Muscle of leg (tissue), 3 donors: ENCODE measurements at regions not wholly inside any gene's neighbourhood (a gene's known extent, or its start where the extent isn't known, plus 50 kb on each side); places are given as distances from the start of the nearest gene placed in this dataset.

Experiments
- DNase-seq: peaks from one replicate; pipeline ENCODE4 v3.0.0; 2013
- H3K27ac ChIP-seq: one replicate; pipeline ENCODE4 v1.5.1; 2013; ENCODE audit warnings: mild to moderate bottlenecking, low read length, control low read depth
- H3K27me3 ChIP-seq: one replicate; pipeline ENCODE4 v1.6.1; 2013; ENCODE audit warnings: low read length; ENCODE audit not compliant: control insufficient read depth, insufficient read depth
- H3K36me3 ChIP-seq: one replicate; pipeline ENCODE4 v1.6.1; 2013; ENCODE audit warnings: low read length; ENCODE audit not compliant: control insufficient read depth, insufficient read depth
- H3K4me1 ChIP-seq: one replicate; pipeline ENCODE4 v1.6.1; 2013; ENCODE audit warnings: low read length; ENCODE audit not compliant: control insufficient read depth, insufficient read depth
- H3K4me3 ChIP-seq: one replicate; pipeline ENCODE4 v1.5.1; 2013; ENCODE audit warnings: low read length, control low read depth
- H3K9me3 ChIP-seq: replicated peaks from 2 replicates; pipeline ENCODE4 v1.6.1; 2013; ENCODE audit warnings: low read depth, low read length; ENCODE audit not compliant: control insufficient read depth
- WGBS: methylation state at CpG from one replicate; pipeline ENCODE4 v1.1.5; 2013; ENCODE audit warnings: missing lambda C conversion rate; ENCODE audit not compliant: insufficient coverage; 5-methylcytosine and 5-hydroxymethylcytosine counted together

DNA sequence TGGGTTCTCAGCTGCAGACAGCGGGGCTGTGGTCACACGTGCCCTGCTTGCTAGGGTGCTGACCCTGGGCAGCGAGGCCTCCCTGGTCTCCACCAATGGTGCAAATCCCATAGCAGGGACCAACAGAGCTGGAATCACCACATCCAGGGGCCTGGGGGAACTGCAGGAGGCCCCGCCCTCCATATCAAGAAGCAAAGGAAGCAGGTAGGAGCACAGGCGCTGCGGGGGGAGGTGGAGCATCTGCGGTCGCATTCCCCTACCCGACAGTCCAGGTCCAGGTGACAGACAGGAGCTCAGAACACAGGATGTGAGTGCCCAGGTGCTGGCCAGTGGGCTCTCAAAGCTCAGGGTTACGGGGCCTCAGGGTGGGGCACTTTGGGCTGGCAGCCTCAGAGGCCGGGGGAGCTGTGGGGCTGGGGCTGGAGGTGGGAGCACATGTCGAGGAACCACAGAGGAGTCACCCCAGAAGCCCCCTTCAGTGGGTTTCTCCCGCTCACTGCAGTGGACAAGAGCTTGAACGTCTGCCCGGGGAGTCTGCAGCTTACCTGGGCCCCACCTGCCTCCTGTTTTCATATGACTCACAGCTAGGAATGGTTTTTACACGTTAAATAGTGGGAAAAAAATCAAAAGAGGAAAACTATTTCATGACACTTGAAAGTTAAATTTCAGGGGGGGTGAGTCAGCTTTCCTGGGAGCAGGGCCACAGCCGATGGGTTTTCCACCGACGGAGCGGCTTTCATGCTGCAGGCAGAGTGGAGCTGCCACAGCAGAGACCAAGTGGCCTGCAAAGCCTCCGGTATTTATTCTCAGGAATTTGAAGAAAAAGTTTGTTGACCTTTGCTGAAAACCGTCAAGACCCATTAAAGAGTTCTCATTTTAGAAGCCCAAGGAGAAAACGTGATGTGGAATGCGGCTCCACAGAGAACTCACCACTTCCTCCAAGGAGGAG is 148.7 kb upstream of the PPP2R2D start:
- no peak for DNase-seq
- H3K27me3 ChIP-seq: peaks cover 8% of the 10 kb centered on the region
- no peaks in the 10 kb centered on the region for H3K36me3 ChIP-seq
- H3K27ac ChIP-seq: no peak overlapping the region
- H3K9me3 ChIP-seq: no peaks in the 10 kb centered on the region
- H3K4me3 ChIP-seq: no peak overlapping the region
- 72% methylated on average over 17 of the region's 24 CpGs for WGBS
- H3K4me1 ChIP-seq: peaks cover 24% of the 10 kb centered on the region

DNA sequence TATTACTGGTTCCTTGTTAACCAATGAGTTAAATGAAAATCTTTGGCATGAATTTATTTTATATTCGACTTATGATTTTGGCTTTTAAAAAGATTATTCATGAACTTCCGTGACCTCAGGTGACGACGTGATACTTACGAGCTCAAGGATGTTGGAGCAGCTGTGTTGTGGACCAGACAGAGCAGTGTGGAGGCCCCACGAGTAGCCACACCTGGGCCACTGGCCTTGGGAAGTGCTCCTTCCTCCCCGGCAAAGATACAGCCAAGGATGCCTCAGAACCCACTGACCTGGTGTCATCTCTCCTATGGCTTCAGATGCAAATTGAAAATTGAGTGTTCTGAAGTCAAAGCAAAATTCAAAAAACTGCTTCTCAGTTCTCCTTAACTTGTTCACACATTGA is 147.5 kb upstream of the PPP2R2D start:
- peaks cover 8% of the 10 kb centered on the region for H3K27me3 ChIP-seq
- no peaks in the 10 kb centered on the region for H3K9me3 ChIP-seq
- WGBS: 87% methylated on average over 4 of the region's 7 CpGs
- H3K36me3 ChIP-seq: no peaks in the 10 kb centered on the region
- no peak overlapping the region for H3K27ac ChIP-seq
- H3K4me3 ChIP-seq: no peak overlapping the region
- H3K4me1 ChIP-seq: peaks cover 25% of the 10 kb centered on the region
- DNase-seq: no peak

DNA sequence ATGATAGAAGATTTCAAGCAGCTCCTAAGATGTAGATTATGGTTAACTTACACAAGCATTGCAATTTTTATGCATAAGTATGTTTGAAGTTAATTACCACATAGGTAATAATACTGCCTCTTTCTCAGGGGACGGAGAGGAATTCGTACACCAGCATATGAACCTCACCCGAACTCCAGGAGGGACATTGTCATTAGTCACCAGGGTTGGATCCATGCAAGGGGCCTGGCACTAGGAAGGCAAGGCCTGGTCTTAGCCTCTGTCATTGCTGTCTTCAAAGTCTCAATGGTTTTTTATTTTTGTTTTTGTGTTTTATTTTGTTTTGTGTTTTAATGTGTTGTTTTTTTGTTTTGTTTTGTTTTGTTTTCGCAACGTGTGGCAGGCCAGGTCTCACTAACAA is 145.6 kb upstream of the PPP2R2D start:
- no peak for DNase-seq
- H3K27ac ChIP-seq: no peak overlapping the region
- H3K36me3 ChIP-seq: no peaks in the 10 kb centered on the region
- no peaks in the 10 kb centered on the region for H3K9me3 ChIP-seq
- peaks cover 4% of the 10 kb centered on the region for H3K27me3 ChIP-seq
- WGBS: 80% methylated on average over 1 of the region's 5 CpGs
- peaks cover 25% of the 10 kb centered on the region for H3K4me1 ChIP-seq
- H3K4me3 ChIP-seq: no peak overlapping the region

DNA sequence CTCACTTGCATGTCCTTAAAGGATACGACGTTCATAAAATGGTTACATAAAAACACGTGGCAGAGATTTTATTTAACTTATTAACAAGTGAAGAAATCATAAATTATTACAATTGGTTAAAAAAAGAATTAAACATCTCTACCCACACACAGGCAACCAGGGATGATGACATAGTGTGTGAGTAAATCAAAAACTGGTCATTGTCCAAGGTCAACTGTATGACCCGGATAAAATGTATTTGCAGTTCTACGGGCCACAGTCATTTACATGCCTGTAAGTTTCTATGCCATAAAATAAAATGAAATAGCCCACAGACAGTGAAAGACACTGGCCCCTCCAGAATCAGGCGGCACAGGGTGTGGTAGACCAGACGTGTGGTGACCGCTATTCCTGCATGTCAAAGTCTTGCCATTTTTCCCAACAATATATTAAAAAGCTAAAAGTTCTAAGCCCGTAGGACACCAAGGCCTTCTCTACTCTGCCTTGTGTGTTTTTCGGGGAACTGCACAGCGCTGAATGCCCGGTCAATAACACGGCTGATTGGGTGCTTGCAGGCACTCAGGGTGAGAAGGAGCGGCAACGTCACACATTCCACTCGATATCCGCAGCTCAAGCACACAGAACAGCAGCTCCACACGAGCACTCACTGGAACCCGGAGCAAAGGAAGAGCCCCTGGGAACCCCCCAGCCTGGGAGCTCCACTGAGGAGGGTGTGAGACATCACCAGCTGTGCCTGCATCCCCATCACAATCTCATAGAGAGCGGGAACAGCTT is 143.3 kb upstream of the PPP2R2D start:
- no peak overlapping the region for H3K4me3 ChIP-seq
- H3K27me3 ChIP-seq: no peaks in the 10 kb centered on the region
- WGBS: 88% methylated on average over 9 of the region's 20 CpGs
- peaks cover 9% of the 10 kb centered on the region for H3K4me1 ChIP-seq
- H3K36me3 ChIP-seq: no peaks in the 10 kb centered on the region
- no peaks in the 10 kb centered on the region for H3K9me3 ChIP-seq
- no peak overlapping the region for H3K27ac ChIP-seq
- DNase-seq: no peak

DNA sequence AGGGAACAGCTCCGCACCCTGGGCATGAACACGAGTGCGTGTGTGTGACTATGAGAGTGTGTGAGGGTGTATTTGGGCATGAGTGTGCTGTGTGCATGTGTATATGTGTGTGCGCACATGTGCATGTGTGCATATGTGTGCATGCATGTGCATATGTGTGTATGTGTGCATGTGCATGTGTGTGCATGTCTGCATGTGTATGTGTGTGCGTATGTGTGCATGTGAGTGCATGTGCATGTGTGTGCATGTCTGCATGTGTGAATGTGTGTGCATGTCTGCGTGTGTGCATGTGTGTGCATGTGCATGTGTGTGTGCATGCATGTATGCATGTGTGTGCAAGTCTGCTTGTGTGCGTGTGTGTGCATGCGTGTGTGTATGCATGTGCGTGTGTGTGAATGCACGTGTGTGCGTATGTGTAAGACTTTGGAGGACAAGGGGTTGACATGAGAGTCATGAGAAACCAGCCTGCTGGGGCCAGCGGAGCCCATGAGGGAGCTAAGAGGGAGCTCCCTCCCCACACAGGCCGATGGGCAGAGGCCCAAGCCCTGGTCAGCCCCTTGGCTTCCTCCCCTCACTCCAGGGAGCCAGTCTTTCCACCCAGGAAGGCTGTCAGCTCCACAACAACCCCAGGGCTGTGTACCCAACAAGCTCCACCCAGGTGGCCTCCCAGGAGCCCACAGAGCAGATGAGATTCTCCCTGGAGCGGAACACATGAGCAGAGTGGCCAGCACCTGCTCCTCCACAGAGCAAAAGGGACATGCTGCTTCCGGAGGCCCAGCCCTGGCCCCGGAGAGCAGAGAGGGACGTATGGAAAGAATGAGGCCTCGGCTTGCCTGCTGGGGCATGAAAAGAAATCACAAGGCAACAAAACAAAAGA is 142.5 kb upstream of the PPP2R2D start:
- 76% methylated on average over 15 of the region's 18 CpGs for WGBS
- H3K27me3 ChIP-seq: peaks cover 3% of the 10 kb centered on the region
- peaks cover 9% of the 10 kb centered on the region for H3K4me1 ChIP-seq
- H3K9me3 ChIP-seq: no peaks in the 10 kb centered on the region
- DNase-seq: peak; percentile 46
- no peaks in the 10 kb centered on the region for H3K36me3 ChIP-seq
- H3K27ac ChIP-seq: no peak overlapping the region
- no peak overlapping the region for H3K4me3 ChIP-seq

DNA sequence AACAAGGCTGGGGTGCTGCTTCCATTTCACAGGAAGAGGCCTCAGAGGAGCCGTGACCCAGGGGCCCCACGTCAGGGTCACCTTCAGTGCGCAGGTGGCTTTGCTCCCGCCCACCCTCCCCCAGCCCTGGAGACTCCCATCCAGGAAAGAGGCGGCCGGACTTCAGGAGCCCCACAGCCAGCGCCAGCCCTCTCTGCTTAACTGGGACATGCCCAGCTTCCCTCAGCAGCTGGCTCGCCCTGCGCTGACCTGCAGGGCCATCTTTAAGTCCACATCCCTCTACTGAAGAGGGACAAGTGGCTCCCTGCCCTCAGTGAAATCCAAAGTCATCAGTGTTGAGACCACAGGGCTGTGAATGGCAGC is 141.9 kb upstream of the PPP2R2D start:
- DNase-seq: no peak

DNA sequence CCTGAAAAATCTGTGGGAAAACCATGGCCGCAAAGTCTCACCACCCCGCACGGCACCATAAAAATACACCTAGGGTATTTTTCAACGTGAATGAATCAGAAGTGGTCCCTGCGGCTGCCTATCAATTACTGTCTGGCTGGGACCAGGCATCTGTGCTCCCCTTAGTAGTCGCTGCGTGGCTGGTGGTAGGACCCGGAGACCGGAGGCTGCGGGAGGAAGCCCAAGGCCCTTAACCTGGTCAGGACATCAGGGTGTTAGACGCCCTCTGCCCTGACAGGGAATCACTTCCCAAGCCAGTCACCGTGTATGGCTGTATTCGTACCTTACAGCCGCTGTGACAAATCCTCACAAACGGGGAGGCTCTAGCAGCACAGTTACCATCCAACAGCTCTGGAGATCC is 141.5 kb upstream of the PPP2R2D start:
- H3K27me3 ChIP-seq: peaks cover 5% of the 10 kb centered on the region
- no peaks in the 10 kb centered on the region for H3K9me3 ChIP-seq
- H3K27ac ChIP-seq: no peak overlapping the region
- peaks cover 9% of the 10 kb centered on the region for H3K4me1 ChIP-seq
- 92% methylated on average over 15 of the region's 15 CpGs for WGBS
- H3K4me3 ChIP-seq: no peak overlapping the region
- H3K36me3 ChIP-seq: no peaks in the 10 kb centered on the region
- no peak for DNase-seq

More for the DNA sequence above, 141.9 kb upstream of the PPP2R2D start:
- no peaks in the 10 kb centered on the region for H3K36me3 ChIP-seq
- peaks cover 5% of the 10 kb centered on the region for H3K27me3 ChIP-seq
- WGBS: 54% methylated on average over 5 of the region's 9 CpGs
- H3K9me3 ChIP-seq: no peaks in the 10 kb centered on the region
- H3K27ac ChIP-seq: no peak overlapping the region
- peaks cover 9% of the 10 kb centered on the region for H3K4me1 ChIP-seq
- no peak overlapping the region for H3K4me3 ChIP-seq

DNA sequence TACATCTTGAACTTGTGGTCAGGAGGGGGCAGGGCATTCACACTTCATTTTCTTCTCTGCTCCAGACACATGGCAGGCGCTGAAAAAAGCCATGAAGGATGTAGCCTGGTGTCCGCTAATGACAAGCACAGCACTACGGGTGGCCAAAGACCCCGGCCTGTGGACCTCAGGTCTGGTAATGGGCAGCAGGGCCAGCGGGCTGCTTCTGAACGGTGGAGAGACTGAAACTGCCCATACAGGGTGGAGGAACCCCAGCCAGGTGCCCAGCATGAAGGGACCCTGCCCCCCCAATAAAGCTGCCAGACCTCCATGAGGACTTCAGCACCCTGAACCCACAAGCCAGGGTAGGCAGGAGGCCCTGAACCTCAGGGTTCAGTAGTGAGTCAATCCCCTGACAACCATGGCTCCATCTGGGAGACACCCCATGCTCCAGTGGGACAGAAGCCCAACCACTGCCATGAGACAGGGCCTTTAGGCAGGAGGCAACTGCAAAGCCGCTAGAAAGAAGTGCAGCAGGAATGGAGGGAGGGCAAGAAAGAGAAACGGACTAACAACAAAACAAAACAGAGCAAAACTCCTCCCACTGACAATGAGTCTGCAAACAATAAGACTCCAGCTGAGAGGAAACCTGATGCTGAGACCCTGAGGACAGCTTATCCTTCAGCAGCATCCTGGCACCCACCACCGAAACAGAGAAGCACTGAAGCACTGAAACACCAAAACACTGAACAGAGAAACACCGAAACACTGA is 140.2 kb upstream of the PPP2R2D start:
- no peak overlapping the region for H3K4me3 ChIP-seq
- peaks cover 9% of the 10 kb centered on the region for H3K4me1 ChIP-seq
- 73% methylated on average over 7 of the region's 10 CpGs for WGBS
- no peaks in the 10 kb centered on the region for H3K36me3 ChIP-seq
- no peaks in the 10 kb centered on the region for H3K9me3 ChIP-seq
- H3K27ac ChIP-seq: no peak overlapping the region
- DNase-seq: peak; percentile 58
- peaks cover 5% of the 10 kb centered on the region for H3K27me3 ChIP-seq

DNA sequence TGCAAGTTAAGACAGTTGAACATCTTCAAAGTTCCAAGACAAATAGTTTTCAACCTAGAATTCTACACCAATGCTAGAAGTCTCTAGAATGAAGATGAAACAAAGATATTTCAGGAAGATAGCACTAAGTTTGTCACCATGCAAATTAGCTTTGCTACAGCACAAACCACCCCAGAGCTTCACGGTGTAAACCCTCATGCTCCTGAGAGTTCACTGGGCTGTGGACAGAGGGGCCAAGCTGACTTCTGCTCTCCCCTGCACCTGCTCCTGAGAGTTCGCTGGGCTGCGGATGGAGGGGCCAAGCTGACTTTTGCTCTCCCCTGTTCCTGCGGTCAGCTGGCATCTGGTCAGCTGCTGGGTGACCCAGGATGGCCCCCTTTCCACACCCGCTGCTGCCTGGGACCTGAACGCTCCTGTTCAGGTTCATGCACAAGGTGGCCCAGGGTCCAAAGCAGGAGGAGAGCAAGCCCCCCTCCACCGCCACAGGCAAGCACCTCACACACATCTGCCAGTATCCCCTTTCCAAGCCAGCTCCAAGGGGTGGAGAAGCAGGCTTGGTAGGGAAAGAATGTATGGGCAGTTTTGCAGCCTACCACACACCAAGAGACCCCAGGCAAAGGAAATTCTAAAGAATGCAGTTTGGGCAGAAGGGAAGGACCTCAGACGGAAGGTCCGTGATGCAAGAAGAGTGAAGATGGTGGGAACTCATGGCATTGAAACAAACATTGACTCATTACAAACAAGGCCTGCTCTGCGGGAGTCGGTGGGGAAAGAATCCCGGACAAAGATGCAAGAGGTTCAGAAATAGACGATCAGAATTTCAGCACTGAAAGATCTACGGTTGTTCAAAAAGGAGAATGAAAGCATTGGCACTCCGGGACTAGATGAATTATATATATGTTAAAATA is 137.8 kb upstream of the PPP2R2D start:
- 74% methylated on average over 5 of the region's 15 CpGs for WGBS

More for the DNA sequence above, 137.8 kb upstream of the PPP2R2D start:
- no peak for DNase-seq
- peaks cover 9% of the 10 kb centered on the region for H3K4me1 ChIP-seq
- no peak overlapping the region for H3K4me3 ChIP-seq
- H3K27ac ChIP-seq: no peak overlapping the region
- H3K36me3 ChIP-seq: no peaks in the 10 kb centered on the region
- H3K27me3 ChIP-seq: peaks cover 5% of the 10 kb centered on the region
- H3K9me3 ChIP-seq: no peaks in the 10 kb centered on the region
